Esophagus squamous epithelium (tissue), 4 donors: ENCODE measurements at regions not wholly inside any gene's neighbourhood (a gene's known extent, or its start where the extent isn't known, plus 50 kb on each side); places are given as distances from the start of the nearest gene placed in this dataset.

ENCODE experiments used
- POLR2A ChIP-seq, 4 donors: fragments of 450-650 bp; IDR thresholded peaks; one replicate each; pipeline ENCODE4 v1.6.1; 2017; ENCODE audit warnings: antibody characterized with exemption in 4 of 4, mild to moderate bottlenecking in 4 of 4, moderate library complexity in 3 of 4
- TF ChIP-seq, protein P1 (sequence below), 6 experiments: fragments of 450-650 bp in 4 of 6; fragments of 200-600 bp in 2 of 6; sonication (generic) in 2 of 6; IDR thresholded peaks; one replicate each; pipeline ENCODE4 v1.5.1; 2016 to 2019; ENCODE audit warnings: antibody characterized with exemption in 6 of 6, mild to moderate bottlenecking in 4 of 6, moderate library complexity in 4 of 6

DNA sequence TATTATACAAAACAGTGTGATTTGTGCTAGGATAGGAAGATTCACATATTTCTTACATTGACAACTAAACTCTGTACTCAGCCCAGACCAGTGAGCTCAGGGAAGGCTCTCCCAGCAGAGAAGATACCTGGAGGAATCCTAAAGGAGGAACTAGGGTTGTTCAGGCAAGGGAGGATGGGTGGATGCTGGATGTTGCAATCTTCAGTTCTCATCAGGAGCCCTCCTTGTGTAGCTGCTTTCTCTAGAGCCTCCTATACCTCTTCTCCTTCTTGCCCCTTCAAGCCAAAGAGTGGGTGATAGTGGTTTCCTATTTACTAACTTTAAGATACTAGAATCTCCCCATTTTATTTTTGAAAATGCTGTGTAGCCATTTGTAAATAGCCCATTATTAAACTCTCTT, 117.3 kb downstream of the NKX6-1 start:
- TF ChIP-seq POLR2A (IDR thresholded peaks at IDR 0.05), result no peak
- TF ChIP-seq, protein P1, sequence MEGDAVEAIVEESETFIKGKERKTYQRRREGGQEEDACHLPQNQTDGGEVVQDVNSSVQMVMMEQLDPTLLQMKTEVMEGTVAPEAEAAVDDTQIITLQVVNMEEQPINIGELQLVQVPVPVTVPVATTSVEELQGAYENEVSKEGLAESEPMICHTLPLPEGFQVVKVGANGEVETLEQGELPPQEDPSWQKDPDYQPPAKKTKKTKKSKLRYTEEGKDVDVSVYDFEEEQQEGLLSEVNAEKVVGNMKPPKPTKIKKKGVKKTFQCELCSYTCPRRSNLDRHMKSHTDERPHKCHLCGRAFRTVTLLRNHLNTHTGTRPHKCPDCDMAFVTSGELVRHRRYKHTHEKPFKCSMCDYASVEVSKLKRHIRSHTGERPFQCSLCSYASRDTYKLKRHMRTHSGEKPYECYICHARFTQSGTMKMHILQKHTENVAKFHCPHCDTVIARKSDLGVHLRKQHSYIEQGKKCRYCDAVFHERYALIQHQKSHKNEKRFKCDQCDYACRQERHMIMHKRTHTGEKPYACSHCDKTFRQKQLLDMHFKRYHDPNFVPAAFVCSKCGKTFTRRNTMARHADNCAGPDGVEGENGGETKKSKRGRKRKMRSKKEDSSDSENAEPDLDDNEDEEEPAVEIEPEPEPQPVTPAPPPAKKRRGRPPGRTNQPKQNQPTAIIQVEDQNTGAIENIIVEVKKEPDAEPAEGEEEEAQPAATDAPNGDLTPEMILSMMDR (IDR thresholded peaks at IDR 0.05), result no peak
